ENCODE measurements at regions not wholly inside any gene's neighbourhood (a gene's known extent, or its start where the extent isn't known, plus 50 kb on each side); places are given as distances from the start of the nearest gene placed in this dataset.
"Not testable (repeated sequence)": the region's sequence is repeated elsewhere in the genome, so short reads cannot be mapped to it uniquely, and the experiment has no call there.

DNA sequence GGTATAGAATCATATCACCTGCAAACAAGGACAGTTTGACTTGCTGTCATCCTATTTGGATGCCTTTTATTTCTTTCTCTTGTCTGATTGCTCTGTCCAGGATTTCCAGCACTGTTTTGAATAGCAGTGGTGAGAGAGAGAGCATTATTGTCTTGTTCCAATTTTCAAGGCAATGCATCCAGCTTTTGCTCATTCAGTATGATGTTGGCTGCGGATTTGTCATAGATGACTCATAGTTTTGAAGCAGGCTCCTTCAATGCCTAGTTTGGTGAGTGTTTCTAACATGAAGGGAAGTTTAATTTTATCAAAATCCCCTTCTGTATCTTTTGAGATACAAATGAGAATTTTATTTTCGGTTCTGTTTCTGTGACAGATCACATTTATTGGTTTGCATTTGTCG is 518.9 kb downstream of the PCDH11X start:
- not testable (repeated sequence) for DNase-seq (ENCODE audit: low spot score)

DNA sequence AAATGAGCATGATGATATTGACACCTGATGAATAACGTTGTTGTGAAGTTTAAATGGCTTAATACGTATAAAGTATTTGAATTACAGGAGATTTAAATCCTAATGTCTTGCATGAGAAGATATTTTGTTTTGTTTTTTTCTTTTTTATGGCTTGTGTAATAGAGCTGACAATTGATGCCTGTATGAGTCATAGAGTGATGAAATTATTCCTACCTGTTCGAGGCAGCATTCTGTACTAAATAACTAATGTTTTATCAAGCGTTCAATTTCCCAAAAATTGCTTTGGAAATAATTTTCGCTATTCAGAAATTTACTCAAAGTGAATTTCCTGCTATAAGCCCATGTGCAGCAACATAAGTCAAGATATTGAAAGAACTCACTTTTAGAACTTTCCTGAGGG is 554.0 kb downstream of the PCDH11X start:
- not testable (repeated sequence) for DNase-seq (ENCODE audit: low spot score)

DNA sequence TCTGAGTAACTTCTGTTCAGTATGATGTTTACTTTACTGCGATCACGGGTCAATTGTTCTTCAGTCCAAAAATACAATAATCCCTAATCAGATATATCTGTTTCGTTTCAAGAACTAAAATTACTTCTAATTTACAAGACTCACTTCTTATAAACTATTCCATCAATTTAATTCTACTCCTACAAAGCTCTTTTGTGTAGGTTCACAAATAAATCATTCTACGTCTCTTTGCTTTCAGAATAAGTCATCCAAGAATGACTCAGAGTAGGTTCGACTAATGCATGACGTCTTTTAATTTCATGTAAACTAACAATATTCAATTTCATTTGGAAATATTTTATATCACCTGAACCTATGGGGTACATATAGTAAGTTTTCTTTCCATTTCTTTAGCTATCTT is 571.9 kb downstream of the PCDH11X start:
- DNase-seq (ENCODE audit: low spot score), result not testable (repeated sequence)

DNA sequence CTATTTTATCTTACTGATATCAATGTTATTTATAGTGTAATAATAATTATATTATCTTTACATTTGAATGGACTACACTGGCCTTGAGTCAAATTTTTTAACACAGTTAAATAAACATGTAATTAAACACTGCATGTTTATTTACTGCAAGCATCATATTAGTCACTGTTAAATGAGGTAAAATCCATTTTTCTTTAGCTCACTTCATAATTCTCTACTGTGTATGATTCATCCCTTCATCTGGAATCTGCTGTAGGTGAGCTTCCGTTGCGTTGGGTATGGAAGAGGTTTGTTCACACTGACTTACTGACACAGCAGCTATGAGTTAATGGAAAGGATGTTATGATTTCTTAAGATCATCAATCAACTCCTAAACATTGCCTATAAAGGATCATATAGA is 572.3 kb downstream of the PCDH11X start:
- DNase-seq (ENCODE audit: low spot score), result no peak

All from NAMALWA (cell line).